ENCODE measurements at regions not wholly inside any gene's neighbourhood (a gene's known extent, or its start where the extent isn't known, plus 50 kb on each side); places are given as distances from the start of the nearest gene placed in this dataset.

DNA sequence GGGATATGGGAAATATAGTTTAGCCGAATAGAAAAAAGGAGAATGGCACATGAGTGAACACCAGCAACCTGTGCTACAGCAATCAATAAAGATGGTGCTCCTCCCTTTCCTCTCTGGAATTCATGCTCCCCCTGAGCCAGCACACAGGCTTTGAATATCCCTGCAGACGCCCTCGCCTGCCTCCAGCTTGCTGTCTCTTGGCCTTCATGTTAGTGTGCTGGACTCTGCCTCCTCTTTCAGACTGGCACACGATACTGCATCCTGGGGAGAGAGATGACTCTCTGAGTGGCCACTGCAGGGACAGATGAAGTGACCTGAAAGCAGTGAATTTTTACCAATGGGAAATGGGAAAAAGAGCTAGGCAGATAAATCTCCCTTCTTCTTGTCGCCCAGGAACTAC is 498.6 kb upstream of the SALL1 start:
- Histone ChIP-seq H3K4me3 (ENCODE audit: low read depth, low read length, poor library complexity, severe bottlenecking) (no peak overlapping the region), H3K36me3 (ENCODE audit: insufficient read depth, low read length) (no peaks in the 10 kb centered on the region), H3K4me1 (ENCODE audit: insufficient read depth, low read length, poor library complexity, severe bottlenecking) (no peaks in the 10 kb centered on the region), H3K27ac (ENCODE audit: low read depth, low read length, poor library complexity, severe bottlenecking) (no peak overlapping the region), H3K4me2 (ENCODE audit: low read length) (no peak overlapping the region), H4K20me1 (ENCODE audit: insufficient read depth, low read length) (no peaks in the 10 kb centered on the region), H2AFZ (ENCODE audit: low read length) (no peak overlapping the region), H3K9me3 (ENCODE audit: low read length) (no peaks in the 10 kb centered on the region), H3K9me2 (ENCODE audit: insufficient read depth, low read length) (no peaks in the 10 kb centered on the region), H3K79me2 (ENCODE audit: insufficient read depth, low read depth, low read length) (no peaks in the 10 kb centered on the region)
- ChIA-PET POLR2A (no interaction called here), CTCF (ENCODE audit: unreplicated experiment) (no interaction called here)
- BruUV-seq (replicated peaks), result no TSS peak
- intact Hi-C loops (cut with micrococcal nuclease; ENCODE audit: unreplicated experiment), result no loop called here
- DNase-seq (ENCODE audit: low spot score), result no peak
- no peak for TF ChIP-seq EZH2phosphoT487 (IDR thresholded peaks at IDR 0.05; ENCODE audit: borderline replicate concordance, low read depth, low read length)
- TF ChIP-seq, protein P1, sequence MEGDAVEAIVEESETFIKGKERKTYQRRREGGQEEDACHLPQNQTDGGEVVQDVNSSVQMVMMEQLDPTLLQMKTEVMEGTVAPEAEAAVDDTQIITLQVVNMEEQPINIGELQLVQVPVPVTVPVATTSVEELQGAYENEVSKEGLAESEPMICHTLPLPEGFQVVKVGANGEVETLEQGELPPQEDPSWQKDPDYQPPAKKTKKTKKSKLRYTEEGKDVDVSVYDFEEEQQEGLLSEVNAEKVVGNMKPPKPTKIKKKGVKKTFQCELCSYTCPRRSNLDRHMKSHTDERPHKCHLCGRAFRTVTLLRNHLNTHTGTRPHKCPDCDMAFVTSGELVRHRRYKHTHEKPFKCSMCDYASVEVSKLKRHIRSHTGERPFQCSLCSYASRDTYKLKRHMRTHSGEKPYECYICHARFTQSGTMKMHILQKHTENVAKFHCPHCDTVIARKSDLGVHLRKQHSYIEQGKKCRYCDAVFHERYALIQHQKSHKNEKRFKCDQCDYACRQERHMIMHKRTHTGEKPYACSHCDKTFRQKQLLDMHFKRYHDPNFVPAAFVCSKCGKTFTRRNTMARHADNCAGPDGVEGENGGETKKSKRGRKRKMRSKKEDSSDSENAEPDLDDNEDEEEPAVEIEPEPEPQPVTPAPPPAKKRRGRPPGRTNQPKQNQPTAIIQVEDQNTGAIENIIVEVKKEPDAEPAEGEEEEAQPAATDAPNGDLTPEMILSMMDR (conservative IDR thresholded peaks at IDR 0.05; ENCODE audit: low read length), result no peak

DNA sequence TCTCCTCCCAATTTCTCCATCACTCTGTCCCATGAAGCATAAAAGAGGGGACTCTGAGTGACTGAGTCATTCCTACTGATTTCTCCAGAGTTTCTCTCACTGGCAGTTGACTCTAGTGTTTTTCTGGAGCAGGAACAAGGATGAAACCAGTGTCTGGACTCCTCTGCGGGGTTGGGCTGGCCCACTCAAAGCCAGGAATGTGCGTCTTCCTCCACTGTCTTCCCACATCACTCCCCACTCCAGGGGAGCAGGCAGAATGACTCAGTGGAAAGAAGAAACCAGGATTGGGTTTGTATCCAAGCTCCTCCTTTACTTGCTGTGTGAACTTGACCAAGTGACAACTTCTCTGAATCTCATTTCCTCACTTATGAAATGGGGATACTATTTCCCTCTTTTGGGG is 497.5 kb upstream of the SALL1 start:
- no TSS peak for BruUV-seq (replicated peaks)
- CTCF ChIA-PET (ENCODE audit: unreplicated experiment), result no interaction called here
- no peak overlapping the region for H3K4me2 ChIP-seq (ENCODE audit: low read length)

DNA sequence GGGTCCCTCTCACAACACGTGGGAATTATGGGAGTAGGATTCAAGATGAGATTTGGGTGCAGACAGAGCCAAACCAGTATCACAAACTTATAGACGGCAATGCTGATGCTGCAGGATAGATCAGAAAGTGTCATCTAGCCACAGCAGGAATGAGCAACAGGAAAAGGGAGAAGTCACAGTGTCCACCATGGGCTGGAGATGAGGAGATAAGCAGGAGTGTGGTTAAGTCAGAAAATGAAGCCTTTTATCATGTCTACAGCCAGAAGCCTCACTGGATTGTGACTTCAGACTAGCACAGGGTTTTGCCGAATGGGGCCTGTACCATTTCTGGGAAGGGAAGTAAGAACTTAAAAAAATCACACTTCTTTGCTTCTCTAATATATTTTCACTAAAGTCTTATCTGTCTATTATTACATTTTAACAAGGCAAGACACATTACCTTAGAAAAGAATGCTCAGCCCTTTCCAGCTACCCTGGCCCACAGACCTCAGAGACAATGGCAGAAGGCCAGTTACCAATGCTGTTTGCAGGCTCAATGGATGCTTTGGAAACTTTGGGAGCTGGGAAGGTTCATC is 490.2 kb upstream of the SALL1 start:
- POLR2A ChIA-PET, result interaction anchor here (0.5 kb wide), 1 partner anchor 1493 kb away, joined by 4 read pairs; no protein-coding TSS in a partner anchor
- Histone ChIP-seq H3K79me2 (ENCODE audit: insufficient read depth, low read depth, low read length) (no peaks in the 10 kb centered on the region), H3K9me2 (ENCODE audit: insufficient read depth, low read length) (no peaks in the 10 kb centered on the region), H3K36me3 (ENCODE audit: insufficient read depth, low read length) (no peaks in the 10 kb centered on the region), H3K4me1 (ENCODE audit: insufficient read depth, low read length, poor library complexity, severe bottlenecking) (no peaks in the 10 kb centered on the region), H3K9me3 (ENCODE audit: low read length) (no peaks in the 10 kb centered on the region), H4K20me1 (ENCODE audit: insufficient read depth, low read length) (no peaks in the 10 kb centered on the region), H3K4me3 (ENCODE audit: low read depth, low read length, poor library complexity, severe bottlenecking) (no peak overlapping the region), H2AFZ (ENCODE audit: low read length) (no peak overlapping the region), H3K27ac (ENCODE audit: low read depth, low read length, poor library complexity, severe bottlenecking) (no peak overlapping the region), H3K4me2 (ENCODE audit: low read length) (no peak overlapping the region)
- CTCF ChIA-PET (ENCODE audit: unreplicated experiment), result no interaction called here
- DNase-seq (ENCODE audit: low spot score), result no peak
- no TSS peak for BruUV-seq (replicated peaks)
- intact Hi-C loops (cut with micrococcal nuclease; ENCODE audit: unreplicated experiment), result no loop called here
- no peak for TF ChIP-seq EZH2phosphoT487 (IDR thresholded peaks at IDR 0.05; ENCODE audit: borderline replicate concordance, low read depth, low read length)
- TF ChIP-seq, protein P1 (conservative IDR thresholded peaks at IDR 0.05; ENCODE audit: low read length), result no peak

More for the DNA sequence above, 497.5 kb upstream of the SALL1 start:
- Histone ChIP-seq H3K4me3 (ENCODE audit: low read depth, low read length, poor library complexity, severe bottlenecking) (no peak overlapping the region), H3K9me3 (ENCODE audit: low read length) (no peaks in the 10 kb centered on the region), H3K27ac (ENCODE audit: low read depth, low read length, poor library complexity, severe bottlenecking) (no peak overlapping the region), H3K9me2 (ENCODE audit: insufficient read depth, low read length) (no peaks in the 10 kb centered on the region), H2AFZ (ENCODE audit: low read length) (no peak overlapping the region), H3K79me2 (ENCODE audit: insufficient read depth, low read depth, low read length) (no peaks in the 10 kb centered on the region), H3K36me3 (ENCODE audit: insufficient read depth, low read length) (no peaks in the 10 kb centered on the region), H3K4me1 (ENCODE audit: insufficient read depth, low read length, poor library complexity, severe bottlenecking) (no peaks in the 10 kb centered on the region), H4K20me1 (ENCODE audit: insufficient read depth, low read length) (no peaks in the 10 kb centered on the region)
- POLR2A ChIA-PET, result no interaction called here
- no peak for DNase-seq (ENCODE audit: low spot score)
- intact Hi-C loops (cut with micrococcal nuclease; ENCODE audit: unreplicated experiment), result no loop called here
- TF ChIP-seq, protein P1 (conservative IDR thresholded peaks at IDR 0.05; ENCODE audit: low read length), result no peak
- TF ChIP-seq EZH2phosphoT487 (IDR thresholded peaks at IDR 0.05; ENCODE audit: borderline replicate concordance, low read depth, low read length), result no peak

All from OCI-LY7 (cell line).